WTC11 (cell line): ENCODE measurements at regions not wholly inside any gene's neighbourhood (a gene's known extent, or its start where the extent isn't known, plus 50 kb on each side); places are given as distances from the start of the nearest gene placed in this dataset.

ENCODE experiments used
- CREM ChIP-seq: sonication (generic); formaldehyde crosslinking; IDR thresholded peaks from 2 replicates; pipeline ENCODE4 v1.8.1; 2022; ENCODE audit warnings: mild to moderate bottlenecking, missing genetic modification reagents, moderate library complexity
- CTCF ChIP-seq: fragments of 200-600 bp; IDR thresholded peaks from 2 replicates; pipeline ENCODE4 v1.8.0; 2022; ENCODE audit warnings: antibody characterized with exemption
- ETV6 ChIP-seq: sonication (generic); formaldehyde crosslinking; IDR thresholded peaks from 2 replicates; pipeline ENCODE4 v1.8.1; 2022; ENCODE audit warnings: mild to moderate bottlenecking, missing genetic modification reagents
- NFYB ChIP-seq: sonication (generic); formaldehyde crosslinking; conservative IDR thresholded peaks from 2 replicates; pipeline ENCODE4 v1.8.0; 2022; ENCODE audit warnings: low read depth, missing genetic modification reagents
- USF2 ChIP-seq: sonication (generic); formaldehyde crosslinking; IDR thresholded peaks from 2 replicates; pipeline ENCODE4 v1.8.1; 2023; ENCODE audit warnings: mild to moderate bottlenecking, missing genetic modification reagents, moderate library complexity
- ZNF138 ChIP-seq: sonication (generic); formaldehyde crosslinking; conservative IDR thresholded peaks from 2 replicates; pipeline ENCODE4 v1.8.1; 2022; ENCODE audit warnings: mild to moderate bottlenecking, moderate library complexity, missing genetic modification reagents
- TF ChIP-seq, protein P1 (sequence below): sonication (generic); formaldehyde crosslinking; IDR thresholded peaks from 2 replicates; pipeline ENCODE4 v1.8.1; 2022; ENCODE audit warnings: mild to moderate bottlenecking, moderate library complexity, missing genetic modification reagents
- TF ChIP-seq, protein P2 (sequence below): sonication (generic); formaldehyde crosslinking; IDR thresholded peaks from 2 replicates; pipeline ENCODE4 v1.8.1; 2022; ENCODE audit warnings: low read depth, mild to moderate bottlenecking, moderate library complexity, missing genetic modification reagents, borderline replicate concordance

- TF ChIP-seq USF2 (CRISPR knock-in tag), result peak; percentile 82
- TF ChIP-seq CTCF, result no peak
- TF ChIP-seq CREM (CRISPR knock-in tag), result no peak
- peak; percentile 82 for TF ChIP-seq NFYB
- TF ChIP-seq, protein P1, sequence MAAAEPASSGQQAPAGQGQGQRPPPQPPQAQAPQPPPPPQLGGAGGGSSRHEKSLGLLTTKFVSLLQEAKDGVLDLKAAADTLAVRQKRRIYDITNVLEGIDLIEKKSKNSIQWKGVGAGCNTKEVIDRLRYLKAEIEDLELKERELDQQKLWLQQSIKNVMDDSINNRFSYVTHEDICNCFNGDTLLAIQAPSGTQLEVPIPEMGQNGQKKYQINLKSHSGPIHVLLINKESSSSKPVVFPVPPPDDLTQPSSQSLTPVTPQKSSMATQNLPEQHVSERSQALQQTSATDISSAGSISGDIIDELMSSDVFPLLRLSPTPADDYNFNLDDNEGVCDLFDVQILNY (CRISPR knock-in tag), result no peak
- TF ChIP-seq, protein P2, sequence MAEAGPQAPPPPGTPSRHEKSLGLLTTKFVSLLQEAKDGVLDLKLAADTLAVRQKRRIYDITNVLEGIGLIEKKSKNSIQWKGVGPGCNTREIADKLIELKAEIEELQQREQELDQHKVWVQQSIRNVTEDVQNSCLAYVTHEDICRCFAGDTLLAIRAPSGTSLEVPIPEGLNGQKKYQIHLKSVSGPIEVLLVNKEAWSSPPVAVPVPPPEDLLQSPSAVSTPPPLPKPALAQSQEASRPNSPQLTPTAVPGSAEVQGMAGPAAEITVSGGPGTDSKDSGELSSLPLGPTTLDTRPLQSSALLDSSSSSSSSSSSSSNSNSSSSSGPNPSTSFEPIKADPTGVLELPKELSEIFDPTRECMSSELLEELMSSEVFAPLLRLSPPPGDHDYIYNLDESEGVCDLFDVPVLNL (CRISPR knock-in tag), result no peak
- TF ChIP-seq ZNF138 (CRISPR knock-in tag), result no peak
- no peak for TF ChIP-seq ETV6 (CRISPR knock-in tag)
These were observed 279.9 kb upstream of the NEBL start for GRCh38 chr10:21176934-21177480.
